ENCODE measurements at regions not wholly inside any gene's neighbourhood (a gene's known extent, or its start where the extent isn't known, plus 50 kb on each side); places are given as distances from the start of the nearest gene placed in this dataset.

DNA sequence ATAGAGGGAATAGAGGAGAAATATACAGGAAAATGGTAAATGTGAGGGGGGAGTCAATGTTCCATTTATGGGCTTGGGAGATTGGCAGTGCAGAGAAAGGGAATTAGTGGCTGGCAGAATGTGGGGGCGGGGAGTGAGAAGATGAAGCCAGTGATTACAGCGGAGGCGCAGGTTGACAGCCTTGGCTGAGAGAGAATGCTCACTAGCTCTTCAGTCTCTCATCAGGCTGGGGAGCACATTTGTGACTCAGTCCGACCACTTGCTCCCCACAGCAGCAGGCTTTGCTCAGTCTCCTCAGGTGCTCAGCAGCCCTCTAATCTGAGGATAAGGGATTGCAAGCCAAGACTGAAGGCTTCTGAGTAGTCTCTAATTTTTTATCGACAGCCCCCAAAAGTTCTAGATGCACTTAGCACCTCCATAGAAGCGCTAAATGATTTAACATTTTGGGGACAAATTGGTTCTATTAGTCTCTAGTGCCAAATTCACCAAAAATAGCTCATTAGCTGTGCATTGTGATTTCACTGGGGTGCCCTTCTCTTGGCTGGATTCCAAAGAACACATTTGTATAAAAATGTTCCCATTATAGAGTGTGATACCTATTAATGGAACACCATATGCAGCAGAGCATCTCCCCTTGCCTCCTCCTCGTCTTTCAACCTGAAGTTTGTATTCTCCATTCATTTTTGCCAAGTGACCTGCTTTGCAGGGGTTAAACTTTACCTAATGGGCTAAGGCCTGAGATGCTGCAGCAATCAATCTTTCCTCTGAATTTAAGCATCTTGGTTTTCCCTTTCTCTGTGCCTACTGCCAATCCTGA lies 191.8 kb downstream of the ZNF326 start:
- Histone ChIP-seq H3K9me3 (ENCODE audit: control insufficient read depth, low read length) (no peaks in the 10 kb centered on the region), H3K4me1 (ENCODE audit: control insufficient read depth, insufficient read depth, low read length) (peaks cover 22% of the 10 kb centered on the region), H3K27me3 (ENCODE audit: control insufficient read depth, insufficient read depth, low read length, poor library complexity, severe bottlenecking) (no peaks in the 10 kb centered on the region), H3K4me3 (ENCODE audit: insufficient read depth, low read depth, low read length) (no peak overlapping the region), H3K36me3 (ENCODE audit: control insufficient read depth, insufficient read depth, low read length) (no peaks in the 10 kb centered on the region), H3K27ac (ENCODE audit: insufficient read depth, low read depth, low read length, poor library complexity, severe bottlenecking) (no peak overlapping the region)
- WGBS, 2 experiments, result 72 to 77% methylated on average over 7 of the region's 7 CpGs

DNA sequence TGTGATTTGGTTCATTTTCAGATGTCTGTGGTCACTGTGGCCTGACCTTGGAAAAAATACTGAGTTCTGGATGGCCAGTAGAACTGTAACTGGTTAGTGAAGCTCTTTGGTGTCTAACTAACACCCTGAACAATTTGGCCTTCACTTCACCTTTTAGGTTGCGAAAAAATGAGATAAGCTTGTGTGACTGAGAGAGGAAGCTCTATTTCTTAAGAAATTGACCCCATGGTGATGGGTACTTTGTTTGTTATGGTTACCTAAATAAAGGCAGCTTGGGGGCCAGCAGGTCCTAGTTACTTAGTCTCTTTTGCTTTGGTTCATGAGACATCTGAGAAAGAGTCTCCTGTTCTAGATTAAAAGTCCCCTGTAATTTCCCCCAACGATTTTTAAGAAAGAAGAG lies 181.6 kb downstream of the ZNF326 start:
- H3K36me3 ChIP-seq (ENCODE audit: control insufficient read depth, insufficient read depth, low read length), result no peaks in the 10 kb centered on the region
- H3K4me1 ChIP-seq (ENCODE audit: control insufficient read depth, insufficient read depth, low read length), result no peaks in the 10 kb centered on the region
- H3K4me3 ChIP-seq (ENCODE audit: insufficient read depth, low read depth, low read length), result no peak overlapping the region
- H3K27ac ChIP-seq (ENCODE audit: insufficient read depth, low read depth, low read length, poor library complexity, severe bottlenecking), result no peak overlapping the region
- no peaks in the 10 kb centered on the region for H3K9me3 ChIP-seq (ENCODE audit: control insufficient read depth, low read length)
- WGBS, 2 experiments, result 78 to 84% methylated on average over 2 of the region's 2 CpGs
- H3K27me3 ChIP-seq (ENCODE audit: control insufficient read depth, insufficient read depth, low read length, poor library complexity, severe bottlenecking), result no peaks in the 10 kb centered on the region

DNA sequence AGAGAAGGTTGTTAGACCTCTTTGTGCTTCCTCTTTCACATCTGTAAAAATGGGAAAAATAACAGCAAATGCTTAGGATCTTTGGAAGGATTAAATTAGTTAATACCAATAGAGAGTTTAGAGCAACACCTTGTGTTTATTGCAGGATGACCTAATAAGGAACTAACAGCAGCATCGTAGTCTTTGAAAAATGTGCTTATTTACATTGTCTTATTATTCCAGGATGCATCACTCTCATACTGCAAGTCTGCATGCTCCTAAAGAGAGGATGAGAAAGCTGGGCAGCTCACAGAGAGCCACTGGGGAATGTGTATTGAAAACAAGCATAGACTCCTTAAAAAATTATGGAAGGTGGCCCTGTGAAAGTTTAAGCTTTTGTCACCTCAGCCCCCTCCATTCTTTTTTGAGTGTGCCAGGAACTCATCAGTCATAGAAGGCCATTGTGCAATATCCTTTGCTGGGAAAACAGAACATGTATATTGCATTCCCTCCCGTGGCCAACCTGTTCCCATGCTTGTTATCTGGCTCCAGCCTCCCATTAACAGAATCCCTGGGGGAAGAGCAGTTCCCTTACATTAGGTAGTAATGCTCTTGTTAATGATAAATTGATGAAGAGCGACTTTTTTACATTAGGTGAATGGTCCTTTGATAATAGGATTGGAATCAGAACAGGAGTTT lies 180.7 kb downstream of the ZNF326 start:
- Histone ChIP-seq H3K9me3 (ENCODE audit: control insufficient read depth, low read length) (no peaks in the 10 kb centered on the region), H3K36me3 (ENCODE audit: control insufficient read depth, insufficient read depth, low read length) (no peaks in the 10 kb centered on the region), H3K4me3 (ENCODE audit: insufficient read depth, low read depth, low read length) (no peak overlapping the region), H3K27ac (ENCODE audit: insufficient read depth, low read depth, low read length, poor library complexity, severe bottlenecking) (no peak overlapping the region), H3K27me3 (ENCODE audit: control insufficient read depth, insufficient read depth, low read length, poor library complexity, severe bottlenecking) (no peaks in the 10 kb centered on the region), H3K4me1 (ENCODE audit: control insufficient read depth, insufficient read depth, low read length) (no peaks in the 10 kb centered on the region)
- 86 to 95% methylated on average over 2 to 3 of the region's 3 CpGs for WGBS, 2 experiments

DNA sequence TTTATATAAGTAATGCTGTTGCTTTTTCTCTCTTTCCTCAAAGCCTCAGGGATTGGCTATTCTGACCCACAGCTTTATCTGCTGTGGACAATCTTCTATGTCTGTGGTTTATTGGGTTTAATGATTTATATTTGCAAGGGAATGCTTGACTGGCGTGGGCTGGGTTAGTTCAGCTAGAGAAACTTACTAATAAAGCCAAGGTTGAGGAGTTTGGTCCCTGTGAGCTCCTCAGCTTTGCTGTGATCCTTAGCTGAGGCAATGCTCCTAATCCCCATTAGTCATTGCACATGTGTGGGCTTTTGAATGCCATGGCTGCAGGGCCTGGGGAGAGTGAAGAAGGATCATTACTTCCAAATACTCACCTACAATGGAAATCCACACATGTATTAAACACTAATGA lies 179.3 kb downstream of the ZNF326 start:
- no peak overlapping the region for H3K27ac ChIP-seq (ENCODE audit: insufficient read depth, low read depth, low read length, poor library complexity, severe bottlenecking)
- H3K27me3 ChIP-seq (ENCODE audit: control insufficient read depth, insufficient read depth, low read length, poor library complexity, severe bottlenecking), result no peaks in the 10 kb centered on the region
- no peaks in the 10 kb centered on the region for H3K9me3 ChIP-seq (ENCODE audit: control insufficient read depth, low read length)
- H3K4me1 ChIP-seq (ENCODE audit: control insufficient read depth, insufficient read depth, low read length), result no peaks in the 10 kb centered on the region
- no peak overlapping the region for H3K4me3 ChIP-seq (ENCODE audit: insufficient read depth, low read depth, low read length)
- H3K36me3 ChIP-seq (ENCODE audit: control insufficient read depth, insufficient read depth, low read length), result no peaks in the 10 kb centered on the region
- WGBS, 2 experiments, result 91 to 95% methylated on average over 1 of the region's 1 CpG

DNA sequence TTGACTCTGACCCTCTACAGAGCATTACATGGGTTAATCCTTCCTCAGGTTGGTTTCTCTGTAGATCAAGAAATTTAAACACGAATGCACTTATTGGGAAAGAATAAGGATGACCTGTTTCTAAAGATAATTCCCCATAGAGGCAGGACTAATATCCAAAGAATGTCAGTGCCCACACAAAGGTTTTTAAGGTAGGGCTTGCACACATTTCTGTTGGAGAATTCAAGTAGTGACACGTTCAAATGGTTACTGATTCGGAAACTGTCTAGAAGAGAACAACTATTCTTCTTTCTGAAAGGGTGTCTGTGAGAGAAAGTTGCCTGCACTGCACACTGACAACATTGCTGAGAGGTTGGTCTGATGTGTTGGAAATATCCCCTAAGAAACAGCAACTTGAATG lies 167.3 kb downstream of the ZNF326 start:
- 88 to 90% methylated on average over 3 of the region's 3 CpGs for WGBS, 2 experiments
- no peak overlapping the region for H3K27ac ChIP-seq (ENCODE audit: insufficient read depth, low read depth, low read length, poor library complexity, severe bottlenecking)

DNA sequence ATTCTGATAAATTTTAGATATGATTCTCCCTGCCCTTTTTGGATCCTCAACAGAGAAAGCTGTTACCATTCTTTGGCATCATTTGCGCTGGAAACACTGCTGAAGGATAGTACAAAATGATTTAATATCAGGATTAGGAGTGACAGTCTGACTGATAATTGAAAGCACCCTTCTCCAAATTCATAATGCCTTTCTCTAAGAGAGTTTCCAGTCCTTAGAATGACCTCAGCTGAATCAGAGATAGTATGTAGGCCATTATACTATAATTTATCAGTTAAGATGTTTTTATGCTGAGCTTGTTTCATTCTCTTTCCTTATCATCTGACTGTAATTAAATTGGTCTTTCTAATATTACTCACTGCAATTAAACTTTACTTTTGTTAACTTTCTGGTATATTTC lies 166.7 kb downstream of the ZNF326 start:
- no peak overlapping the region for H3K4me3 ChIP-seq (ENCODE audit: insufficient read depth, low read depth, low read length)
- 67 to 100% methylated on average over 1 of the region's 1 CpG for WGBS, 2 experiments
- H3K27ac ChIP-seq (ENCODE audit: insufficient read depth, low read depth, low read length, poor library complexity, severe bottlenecking), result no peak overlapping the region

More for the DNA sequence above, 167.3 kb downstream of the ZNF326 start:
- Histone ChIP-seq H3K4me1 (ENCODE audit: control insufficient read depth, insufficient read depth, low read length) (no peaks in the 10 kb centered on the region), H3K4me3 (ENCODE audit: insufficient read depth, low read depth, low read length) (no peak overlapping the region), H3K27me3 (ENCODE audit: control insufficient read depth, insufficient read depth, low read length, poor library complexity, severe bottlenecking) (no peaks in the 10 kb centered on the region), H3K36me3 (ENCODE audit: control insufficient read depth, insufficient read depth, low read length) (no peaks in the 10 kb centered on the region), H3K9me3 (ENCODE audit: control insufficient read depth, low read length) (no peaks in the 10 kb centered on the region)

DNA sequence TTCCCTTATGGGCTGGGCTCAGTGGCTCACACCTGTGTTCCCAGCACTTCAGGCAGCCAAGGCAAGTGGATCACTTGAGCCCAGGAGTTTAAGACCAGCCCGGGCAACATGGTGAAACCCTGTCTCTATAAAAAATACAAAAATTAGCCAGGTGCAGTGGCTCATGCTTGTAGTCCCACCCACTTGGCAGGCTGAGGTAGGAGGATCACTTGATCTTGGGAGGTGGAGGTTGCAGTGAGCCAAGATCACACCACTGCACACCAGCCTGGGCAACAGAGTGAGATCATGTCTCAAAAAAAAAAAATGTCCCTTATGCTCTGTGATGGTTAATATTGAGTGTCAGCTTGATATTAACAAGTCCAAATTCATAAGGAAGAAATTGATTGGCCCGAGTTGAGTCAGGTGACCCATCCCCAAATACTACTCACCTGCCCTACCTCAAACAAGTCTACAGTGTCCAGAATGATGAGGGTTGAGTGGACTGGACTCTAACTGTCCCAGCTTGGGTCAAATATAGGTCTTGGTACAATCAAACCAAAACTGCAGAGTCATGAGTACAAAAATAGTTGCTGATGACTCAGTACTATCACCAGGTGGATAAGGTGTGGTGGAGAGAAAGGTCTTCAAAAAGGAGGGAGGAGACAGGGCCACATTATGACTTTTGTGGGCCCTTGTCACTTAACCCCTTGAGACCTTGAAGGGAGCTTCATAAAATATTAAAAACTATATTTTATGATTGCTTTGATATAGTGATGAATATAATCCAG lies 161.0 kb downstream of the ZNF326 start:
- Histone ChIP-seq H3K9me3 (ENCODE audit: control insufficient read depth, low read length) (no peaks in the 10 kb centered on the region), H3K4me3 (ENCODE audit: insufficient read depth, low read depth, low read length) (no peak overlapping the region), H3K27ac (ENCODE audit: insufficient read depth, low read depth, low read length, poor library complexity, severe bottlenecking) (no peak overlapping the region), H3K4me1 (ENCODE audit: control insufficient read depth, insufficient read depth, low read length) (no peaks in the 10 kb centered on the region), H3K36me3 (ENCODE audit: control insufficient read depth, insufficient read depth, low read length) (no peaks in the 10 kb centered on the region), H3K27me3 (ENCODE audit: control insufficient read depth, insufficient read depth, low read length, poor library complexity, severe bottlenecking) (no peaks in the 10 kb centered on the region)
- 92% methylated on average over 2 of the region's 2 CpGs for WGBS, 2 experiments

More for the DNA sequence above, 166.7 kb downstream of the ZNF326 start:
- Histone ChIP-seq H3K9me3 (ENCODE audit: control insufficient read depth, low read length) (no peaks in the 10 kb centered on the region), H3K4me1 (ENCODE audit: control insufficient read depth, insufficient read depth, low read length) (no peaks in the 10 kb centered on the region), H3K36me3 (ENCODE audit: control insufficient read depth, insufficient read depth, low read length) (no peaks in the 10 kb centered on the region), H3K27me3 (ENCODE audit: control insufficient read depth, insufficient read depth, low read length, poor library complexity, severe bottlenecking) (no peaks in the 10 kb centered on the region)

DNA sequence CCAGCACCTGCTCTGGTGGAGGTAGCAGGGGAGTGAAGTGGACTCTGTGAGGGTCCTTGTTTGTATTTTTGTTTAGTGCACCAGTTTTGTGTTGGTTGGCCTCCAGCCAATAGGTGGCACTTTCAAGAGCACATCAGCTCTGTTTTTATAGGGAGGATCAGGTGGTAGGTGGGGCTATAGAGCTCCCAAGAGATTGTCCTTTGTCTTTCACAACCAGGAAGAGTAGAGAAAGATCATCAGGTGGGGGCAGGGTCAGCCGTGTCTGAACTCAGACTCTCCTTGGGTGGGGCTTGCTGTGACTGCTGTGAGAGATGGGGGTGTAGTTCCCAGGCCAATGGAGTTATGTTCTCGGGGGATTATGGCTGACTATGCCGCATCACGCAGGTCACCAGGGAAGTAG lies 159.8 kb downstream of the ZNF326 start:
- H3K27me3 ChIP-seq (ENCODE audit: control insufficient read depth, insufficient read depth, low read length, poor library complexity, severe bottlenecking), result no peaks in the 10 kb centered on the region
- 82% methylated on average over 4 of the region's 4 CpGs for WGBS, 2 experiments
- H3K4me1 ChIP-seq (ENCODE audit: control insufficient read depth, insufficient read depth, low read length), result no peaks in the 10 kb centered on the region
- no peak overlapping the region for H3K4me3 ChIP-seq (ENCODE audit: insufficient read depth, low read depth, low read length)
- no peaks in the 10 kb centered on the region for H3K36me3 ChIP-seq (ENCODE audit: control insufficient read depth, insufficient read depth, low read length)
- H3K27ac ChIP-seq (ENCODE audit: insufficient read depth, low read depth, low read length, poor library complexity, severe bottlenecking), result no peak overlapping the region
- H3K9me3 ChIP-seq (ENCODE audit: control insufficient read depth, low read length), result no peaks in the 10 kb centered on the region

DNA sequence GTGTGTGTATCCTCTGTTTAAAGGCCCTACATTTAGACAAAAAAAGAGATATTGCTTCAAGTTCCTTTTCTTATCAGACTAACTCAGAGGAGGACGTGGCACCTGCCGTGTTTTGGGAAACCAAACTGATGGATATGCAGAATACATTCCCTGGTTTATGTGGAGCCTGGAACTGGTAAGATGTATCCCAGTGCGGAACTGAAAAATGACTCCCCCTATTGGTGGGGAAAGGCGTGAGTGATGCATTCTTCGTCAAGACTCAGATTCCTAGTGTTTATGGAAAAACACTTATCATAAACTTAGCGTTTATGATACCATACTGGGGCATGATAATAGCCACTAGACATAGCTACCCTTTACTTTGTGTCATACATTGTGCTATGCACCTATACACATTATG lies 154.2 kb downstream of the ZNF326 start:
- WGBS, 2 experiments, result 86 to 90% methylated on average over 6 of the region's 6 CpGs
- Histone ChIP-seq H3K36me3 (ENCODE audit: control insufficient read depth, insufficient read depth, low read length) (no peaks in the 10 kb centered on the region), H3K27me3 (ENCODE audit: control insufficient read depth, insufficient read depth, low read length, poor library complexity, severe bottlenecking) (no peaks in the 10 kb centered on the region), H3K9me3 (ENCODE audit: control insufficient read depth, low read length) (no peaks in the 10 kb centered on the region), H3K27ac (ENCODE audit: insufficient read depth, low read depth, low read length, poor library complexity, severe bottlenecking) (no peak overlapping the region), H3K4me3 (ENCODE audit: insufficient read depth, low read depth, low read length) (no peak overlapping the region), H3K4me1 (ENCODE audit: control insufficient read depth, insufficient read depth, low read length) (no peaks in the 10 kb centered on the region)

DNA sequence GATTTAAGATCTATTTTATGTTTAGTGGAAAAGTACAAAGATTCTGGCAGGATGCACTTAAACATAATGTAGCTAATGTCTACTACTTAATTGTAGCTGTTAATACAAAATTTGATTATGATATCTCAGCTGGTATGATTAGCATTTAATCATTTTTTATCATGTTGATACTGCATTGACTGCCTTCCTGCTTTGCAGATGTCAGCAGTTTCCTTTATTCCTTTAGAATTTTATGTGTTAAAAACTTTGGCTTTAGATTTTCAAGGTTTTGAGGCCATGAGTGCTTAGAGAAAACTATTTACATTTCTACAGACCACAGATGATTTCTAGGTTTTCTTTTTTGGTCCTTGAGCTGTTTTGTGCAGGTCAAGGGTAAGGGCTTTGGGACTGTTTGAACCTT lies 152.2 kb downstream of the ZNF326 start:
- H3K4me3 ChIP-seq (ENCODE audit: insufficient read depth, low read depth, low read length), result no peak overlapping the region
- no peaks in the 10 kb centered on the region for H3K36me3 ChIP-seq (ENCODE audit: control insufficient read depth, insufficient read depth, low read length)
- H3K9me3 ChIP-seq (ENCODE audit: control insufficient read depth, low read length), result no peaks in the 10 kb centered on the region
- H3K27ac ChIP-seq (ENCODE audit: insufficient read depth, low read depth, low read length, poor library complexity, severe bottlenecking), result no peak overlapping the region
- no peaks in the 10 kb centered on the region for H3K27me3 ChIP-seq (ENCODE audit: control insufficient read depth, insufficient read depth, low read length, poor library complexity, severe bottlenecking)
- H3K4me1 ChIP-seq (ENCODE audit: control insufficient read depth, insufficient read depth, low read length), result no peaks in the 10 kb centered on the region
